Smooth muscle cell (in vitro differentiated cells): ENCODE measurements at regions not wholly inside any gene's neighbourhood (a gene's known extent, or its start where the extent isn't known, plus 50 kb on each side); places are given as distances from the start of the nearest gene placed in this dataset.

Source experiments
- DNase-seq: peaks from one replicate; lab custom pipeline; 2025; ENCODE audit not compliant: unreplicated experiment; lab: John Stamatoyannopoulos, UW
- H2AFZ ChIP-seq: fragments of 200-600 bp; sonication (generic); 2 replicates; pipeline ENCODE4 v1.6.0; 2016; ENCODE audit warnings: antibody characterized with exemption, low read depth, mild to moderate bottlenecking
- H3F3A ChIP-seq: fragments of 200-600 bp; sonication (generic); 2 replicates; pipeline ENCODE4 v1.6.0; 2017; ENCODE audit warnings: antibody characterized with exemption, low read depth
- H3K27ac ChIP-seq: fragments of 200-600 bp; sonication (generic); 2 replicates; pipeline ENCODE4 v1.5.1; 2016; ENCODE audit warnings: low read depth, mild to moderate bottlenecking
- H3K27me3 ChIP-seq: fragments of 200-600 bp; sonication (generic); 2 replicates; pipeline ENCODE4 v1.6.1; 2016; ENCODE audit warnings: low read depth, mild to moderate bottlenecking
- H3K36me3 ChIP-seq: fragments of 200-600 bp; sonication (generic); 2 replicates; pipeline ENCODE4 v1.5.1; 2016; ENCODE audit warnings: low read depth
- H3K4me1 ChIP-seq: fragments of 200-600 bp; sonication (generic); 2 replicates; pipeline ENCODE4 v1.5.1; 2016; ENCODE audit warnings: low read depth
- H3K4me2 ChIP-seq: fragments of 200-600 bp; sonication (generic); 2 replicates; pipeline ENCODE4 v1.6.0; 2016; ENCODE audit warnings: mild to moderate bottlenecking
- H3K4me3 ChIP-seq: fragments of 200-600 bp; sonication (generic); 2 replicates; pipeline ENCODE4 v1.5.1; 2016; ENCODE audit warnings: mild to moderate bottlenecking
- H3K79me2 ChIP-seq: fragments of 200-600 bp; sonication (generic); 2 replicates; pipeline ENCODE4 v1.6.0; 2016; ENCODE audit warnings: low read depth, mild to moderate bottlenecking
- H3K9ac ChIP-seq: fragments of 200-600 bp; sonication (generic); 2 replicates; pipeline ENCODE4 v1.6.0; 2016; ENCODE audit warnings: low read depth
- H3K9me3 ChIP-seq: fragments of 200-600 bp; sonication (generic); replicated peaks from 2 replicates; pipeline ENCODE4 v1.5.1; 2016; ENCODE audit warnings: low read depth
- H4K20me1 ChIP-seq: fragments of 200-600 bp; sonication (generic); 2 replicates; pipeline ENCODE4 v1.6.0; 2016; ENCODE audit warnings: low read depth
- WGBS: methylation state at CpG from one replicate; pipeline ENCODE4 v1.1.7; 2016; ENCODE audit warnings: low lambda C conversion rate; 5-methylcytosine and 5-hydroxymethylcytosine counted together
- TF ChIP-seq, protein P1 (sequence below): fragments of 200-600 bp; sonication (generic); IDR thresholded peaks from 2 replicates; pipeline ENCODE4 v1.5.1; 2017; ENCODE audit warnings: borderline replicate concordance, mild to moderate bottlenecking, antibody characterized with exemption; ENCODE audit not compliant: insufficient read depth, poor library complexity, severe bottlenecking

DNA sequence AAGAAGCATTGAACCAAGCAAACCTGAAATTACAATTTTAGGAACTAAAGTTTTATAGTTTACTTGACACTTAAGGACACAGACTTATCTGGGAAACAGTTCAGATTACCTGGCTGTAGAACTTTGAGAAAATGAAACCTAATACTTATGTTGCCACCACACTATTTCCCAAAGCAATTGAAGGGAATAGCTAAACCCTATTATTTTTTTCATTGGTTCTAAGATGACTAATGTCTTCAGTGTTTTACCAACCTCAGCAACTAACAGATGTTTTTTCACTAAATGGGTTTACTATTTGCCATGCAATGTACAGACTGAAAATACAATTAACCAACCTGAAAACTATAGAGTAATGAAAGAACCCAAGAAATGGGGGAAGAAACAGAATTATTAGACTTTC is 689.6 kb downstream of the SORCS1 start:
- no peaks in the 10 kb centered on the region for H3K36me3 ChIP-seq
- no peaks in the 10 kb centered on the region for H3F3A ChIP-seq
- no peak overlapping the region for H2AFZ ChIP-seq
- H3K4me1 ChIP-seq, result no peaks in the 10 kb centered on the region
- TF ChIP-seq, protein P1, sequence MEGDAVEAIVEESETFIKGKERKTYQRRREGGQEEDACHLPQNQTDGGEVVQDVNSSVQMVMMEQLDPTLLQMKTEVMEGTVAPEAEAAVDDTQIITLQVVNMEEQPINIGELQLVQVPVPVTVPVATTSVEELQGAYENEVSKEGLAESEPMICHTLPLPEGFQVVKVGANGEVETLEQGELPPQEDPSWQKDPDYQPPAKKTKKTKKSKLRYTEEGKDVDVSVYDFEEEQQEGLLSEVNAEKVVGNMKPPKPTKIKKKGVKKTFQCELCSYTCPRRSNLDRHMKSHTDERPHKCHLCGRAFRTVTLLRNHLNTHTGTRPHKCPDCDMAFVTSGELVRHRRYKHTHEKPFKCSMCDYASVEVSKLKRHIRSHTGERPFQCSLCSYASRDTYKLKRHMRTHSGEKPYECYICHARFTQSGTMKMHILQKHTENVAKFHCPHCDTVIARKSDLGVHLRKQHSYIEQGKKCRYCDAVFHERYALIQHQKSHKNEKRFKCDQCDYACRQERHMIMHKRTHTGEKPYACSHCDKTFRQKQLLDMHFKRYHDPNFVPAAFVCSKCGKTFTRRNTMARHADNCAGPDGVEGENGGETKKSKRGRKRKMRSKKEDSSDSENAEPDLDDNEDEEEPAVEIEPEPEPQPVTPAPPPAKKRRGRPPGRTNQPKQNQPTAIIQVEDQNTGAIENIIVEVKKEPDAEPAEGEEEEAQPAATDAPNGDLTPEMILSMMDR, result no peak
- H3K27ac ChIP-seq, result no peak overlapping the region
- DNase-seq, result no peak
- H3K4me2 ChIP-seq, result no peak overlapping the region
- no peaks in the 10 kb centered on the region for H4K20me1 ChIP-seq
- no peaks in the 10 kb centered on the region for H3K27me3 ChIP-seq
- H3K79me2 ChIP-seq, result no peaks in the 10 kb centered on the region
- no peak overlapping the region for H3K9ac ChIP-seq
- H3K4me3 ChIP-seq, result no peak overlapping the region
- no peaks in the 10 kb centered on the region for H3K9me3 ChIP-seq

DNA sequence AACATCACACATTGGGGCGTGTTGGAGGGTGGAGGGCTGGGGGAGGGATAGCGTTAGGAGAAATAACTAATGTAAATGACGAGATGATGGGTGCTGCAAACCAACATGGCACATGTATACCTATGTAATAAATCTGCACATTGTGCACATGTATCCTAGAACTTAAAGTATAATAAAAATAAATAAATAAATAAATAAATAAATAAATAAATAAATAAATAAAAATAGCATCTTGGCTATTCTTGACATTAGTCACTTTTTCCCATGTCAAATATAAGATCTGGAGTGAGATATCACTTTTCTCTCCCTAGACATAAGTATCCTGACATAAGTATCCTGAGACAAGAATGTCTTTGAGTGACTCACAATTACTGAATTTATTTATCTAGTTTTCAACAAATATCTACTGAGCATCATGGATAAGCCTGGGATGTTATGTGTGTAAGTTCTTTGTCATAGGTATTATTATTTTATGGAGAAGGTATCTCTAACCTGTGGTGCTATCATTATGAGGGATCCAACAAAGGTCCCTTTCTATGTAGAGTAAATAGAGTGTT is 691.3 kb downstream of the SORCS1 start:
- Histone ChIP-seq H2AFZ (no peak overlapping the region), H3K27me3 (no peaks in the 10 kb centered on the region)

DNA sequence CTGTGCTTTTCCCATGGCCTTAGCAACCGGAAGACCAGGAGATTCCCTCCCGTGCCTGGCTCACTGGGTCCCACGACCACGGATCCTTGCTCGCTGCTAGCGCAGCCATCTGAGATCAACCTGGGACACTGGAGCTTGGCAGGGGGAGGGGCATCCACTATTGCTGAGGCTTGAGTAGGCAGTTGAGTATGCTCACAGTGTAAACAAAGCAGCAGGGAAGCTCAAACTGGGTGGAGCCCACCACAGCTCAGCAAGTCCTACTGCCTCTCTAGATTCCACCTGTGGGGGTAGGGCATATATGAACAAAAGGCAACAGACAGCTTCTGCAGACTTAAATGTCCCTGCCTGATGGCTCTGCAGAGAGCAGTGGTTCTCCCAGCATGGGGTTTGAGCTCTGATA is 697.0 kb downstream of the SORCS1 start:
- Histone ChIP-seq H3K36me3 (no peaks in the 10 kb centered on the region), H2AFZ (no peak overlapping the region), H3K79me2 (no peaks in the 10 kb centered on the region), H3K4me2 (no peak overlapping the region), H4K20me1 (no peaks in the 10 kb centered on the region), H3K27me3 (no peaks in the 10 kb centered on the region), H3K9me3 (no peaks in the 10 kb centered on the region), H3K4me1 (no peaks in the 10 kb centered on the region), H3K27ac (no peak overlapping the region), H3K9ac (no peak overlapping the region), H3K4me3 (no peak overlapping the region), H3F3A (no peaks in the 10 kb centered on the region)
- no peak for DNase-seq
- TF ChIP-seq, protein P1, result no peak
- 91% methylated on average over 6 of the region's 6 CpGs for WGBS

More for the DNA sequence above, 691.3 kb downstream of the SORCS1 start:
- no peak overlapping the region for H3K9ac ChIP-seq
- no peak overlapping the region for H3K4me3 ChIP-seq
- no peaks in the 10 kb centered on the region for H3K9me3 ChIP-seq
- no peaks in the 10 kb centered on the region for H3F3A ChIP-seq
- H3K79me2 ChIP-seq, result no peaks in the 10 kb centered on the region
- no peaks in the 10 kb centered on the region for H3K4me1 ChIP-seq
- 86% methylated on average over 3 of the region's 3 CpGs for WGBS
- H4K20me1 ChIP-seq, result no peaks in the 10 kb centered on the region
- H3K36me3 ChIP-seq, result no peaks in the 10 kb centered on the region
- DNase-seq, result no peak
- no peak overlapping the region for H3K27ac ChIP-seq
- H3K4me2 ChIP-seq, result no peak overlapping the region
- TF ChIP-seq, protein P1, result no peak

DNA sequence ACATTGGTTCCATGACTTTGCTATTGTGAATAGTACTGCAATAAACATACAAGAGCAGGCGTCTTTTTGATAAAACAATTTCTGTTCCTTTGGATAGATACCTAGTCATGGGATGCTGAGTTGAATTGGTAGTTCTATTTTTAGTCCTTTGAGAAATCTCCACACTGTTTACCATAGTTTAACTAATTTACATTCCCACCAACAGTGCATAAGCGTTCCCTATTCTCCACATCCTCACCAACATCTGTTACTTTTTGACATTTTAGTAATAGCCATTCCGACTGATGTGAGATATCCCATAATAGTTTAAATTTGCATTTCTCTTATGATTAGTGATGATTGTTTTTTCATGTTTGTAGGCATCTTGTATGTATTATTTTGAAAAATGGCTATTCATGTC is 707.0 kb downstream of the SORCS1 start:
- TF ChIP-seq, protein P1, result no peak
- H3K79me2 ChIP-seq, result no peaks in the 10 kb centered on the region
- no peaks in the 10 kb centered on the region for H3K9me3 ChIP-seq
- no peak for DNase-seq
- no peaks in the 10 kb centered on the region for H3K36me3 ChIP-seq
- no peak overlapping the region for H2AFZ ChIP-seq
- H3K4me1 ChIP-seq, result no peaks in the 10 kb centered on the region
- 87% methylated on average over 3 of the region's 3 CpGs for WGBS
- no peak overlapping the region for H3K4me3 ChIP-seq
- no peaks in the 10 kb centered on the region for H4K20me1 ChIP-seq
- no peaks in the 10 kb centered on the region for H3F3A ChIP-seq
- no peak overlapping the region for H3K4me2 ChIP-seq
- no peak overlapping the region for H3K9ac ChIP-seq
- no peaks in the 10 kb centered on the region for H3K27me3 ChIP-seq
- H3K27ac ChIP-seq, result no peak overlapping the region
